Thyroid gland (tissue), 4 donors: ENCODE measurements at regions not wholly inside any gene's neighbourhood (a gene's known extent, or its start where the extent isn't known, plus 50 kb on each side); places are given as distances from the start of the nearest gene placed in this dataset.

Experiments
- DNase-seq, 2 donors: peaks; one replicate each; pipeline ENCODE4 v3.0.0-alpha.2; 2019
- H3K27ac ChIP-seq, 3 donors: fragments of 200-600 bp; sonication (generic); 1 replicate in 2 of 3; 2 replicates in 1 of 3; pipeline ENCODE4 v1.5.1; 2016 to 2019; ENCODE audit warnings: mild to moderate bottlenecking in 1 of 3, moderate library complexity in 1 of 3
- H3K27me3 ChIP-seq: fragments of 200-600 bp; sonication (generic); one replicate; pipeline ENCODE4 v1.5.1; 2019
- H3K36me3 ChIP-seq, 2 donors: fragments of 200-600 bp; sonication (generic); one replicate each; pipeline ENCODE4 v1.5.1; 2016 to 2019
- H3K4me1 ChIP-seq, 2 donors: fragments of 200-600 bp; sonication (generic); one replicate each; pipeline ENCODE4 v1.5.1; 2017 to 2019
- H3K4me3 ChIP-seq, 3 donors: fragments of 200-600 bp; sonication (generic); replicated peaks in 1 of 3; 1 replicate in 2 of 3; 2 replicates in 1 of 3; pipeline ENCODE4 v1.5.1; 2016; ENCODE audit warnings: mild to moderate bottlenecking in 1 of 3
- H3K9me3 ChIP-seq: fragments of 200-600 bp; sonication (generic); one replicate; pipeline ENCODE4 v1.5.1; 2017
- POLR2A ChIP-seq, 2 donors: fragments of 450-650 bp; IDR thresholded peaks; one replicate each; pipeline ENCODE4 v1.6.1; 2017; ENCODE audit warnings: antibody characterized with exemption in 2 of 2, mild to moderate bottlenecking in 2 of 2, moderate library complexity in 1 of 2
- WGBS, 2 donors: methylation state at CpG; one replicate each; pipeline ENCODE4 v1.1.5; 2017; 5-methylcytosine and 5-hydroxymethylcytosine counted together
- intact Hi-C: fragments of 100-400 bp; cut with DNase I; formaldehyde crosslinking; loops from one replicate; pipeline ENCODE4 v1.15.1; 2023
- TF ChIP-seq, protein P1 (sequence below), 6 experiments: fragments of 200-600 bp in 3 of 6; fragments of 450-650 bp in 3 of 6; sonication (generic) in 3 of 6; IDR thresholded peaks; one replicate each; pipeline ENCODE4 v1.5.1; 2016 to 2019; ENCODE audit warnings: antibody characterized with exemption in 6 of 6, mild to moderate bottlenecking in 2 of 6, inconsistent platforms in 1 of 6, moderate library complexity in 1 of 6

DNA sequence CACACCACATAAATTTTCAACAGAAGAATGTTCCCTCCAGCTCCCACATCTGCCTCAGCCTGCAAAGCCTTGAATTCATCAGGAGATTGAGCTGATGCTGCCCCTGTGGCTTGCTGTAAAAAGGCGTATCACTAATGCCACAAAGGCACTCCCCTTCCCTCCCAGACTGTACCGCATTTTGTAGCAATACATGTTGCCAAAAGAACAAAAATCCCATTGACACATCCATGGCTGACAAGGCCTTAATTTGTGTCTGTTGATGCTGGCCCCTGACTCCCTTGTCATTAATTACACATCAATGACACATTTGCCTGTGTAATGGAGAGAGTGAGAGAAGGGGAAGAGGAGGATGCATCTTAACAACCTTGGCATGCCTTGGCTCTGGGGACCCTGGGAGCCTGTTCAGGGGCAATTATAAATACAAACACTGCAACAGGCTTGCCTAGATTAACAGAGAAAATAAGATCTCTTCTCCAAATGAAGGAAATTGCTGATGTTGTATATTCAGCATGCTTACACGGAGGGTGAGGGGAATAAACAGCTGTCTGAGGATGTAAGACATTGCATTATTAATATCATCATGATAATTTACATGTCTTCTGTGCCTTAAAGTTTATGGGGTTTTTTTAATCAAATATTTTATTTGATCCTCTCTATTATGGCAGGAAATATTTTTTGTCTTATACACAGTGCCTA is 264.0 kb downstream of the SUCLG1 start:
- no peaks in the 10 kb centered on the region for H3K27me3 ChIP-seq
- H3K4me3 ChIP-seq = no peak overlapping the region
- no peaks in the 10 kb centered on the region for H3K36me3 ChIP-seq
- H3K4me1 ChIP-seq = no peaks in the 10 kb centered on the region
- no peak for DNase-seq
- H3K27ac ChIP-seq = no peak overlapping the region
- intact Hi-C loops = no loop called here
- TF ChIP-seq, protein P1, sequence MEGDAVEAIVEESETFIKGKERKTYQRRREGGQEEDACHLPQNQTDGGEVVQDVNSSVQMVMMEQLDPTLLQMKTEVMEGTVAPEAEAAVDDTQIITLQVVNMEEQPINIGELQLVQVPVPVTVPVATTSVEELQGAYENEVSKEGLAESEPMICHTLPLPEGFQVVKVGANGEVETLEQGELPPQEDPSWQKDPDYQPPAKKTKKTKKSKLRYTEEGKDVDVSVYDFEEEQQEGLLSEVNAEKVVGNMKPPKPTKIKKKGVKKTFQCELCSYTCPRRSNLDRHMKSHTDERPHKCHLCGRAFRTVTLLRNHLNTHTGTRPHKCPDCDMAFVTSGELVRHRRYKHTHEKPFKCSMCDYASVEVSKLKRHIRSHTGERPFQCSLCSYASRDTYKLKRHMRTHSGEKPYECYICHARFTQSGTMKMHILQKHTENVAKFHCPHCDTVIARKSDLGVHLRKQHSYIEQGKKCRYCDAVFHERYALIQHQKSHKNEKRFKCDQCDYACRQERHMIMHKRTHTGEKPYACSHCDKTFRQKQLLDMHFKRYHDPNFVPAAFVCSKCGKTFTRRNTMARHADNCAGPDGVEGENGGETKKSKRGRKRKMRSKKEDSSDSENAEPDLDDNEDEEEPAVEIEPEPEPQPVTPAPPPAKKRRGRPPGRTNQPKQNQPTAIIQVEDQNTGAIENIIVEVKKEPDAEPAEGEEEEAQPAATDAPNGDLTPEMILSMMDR (IDR thresholded peaks at IDR 0.05) = no peak
- TF ChIP-seq POLR2A (IDR thresholded peaks at IDR 0.05) = no peak
- no peaks in the 10 kb centered on the region for H3K9me3 ChIP-seq
- 54 to 66% methylated on average over 3 of the region's 3 CpGs for WGBS, 2 donors

DNA sequence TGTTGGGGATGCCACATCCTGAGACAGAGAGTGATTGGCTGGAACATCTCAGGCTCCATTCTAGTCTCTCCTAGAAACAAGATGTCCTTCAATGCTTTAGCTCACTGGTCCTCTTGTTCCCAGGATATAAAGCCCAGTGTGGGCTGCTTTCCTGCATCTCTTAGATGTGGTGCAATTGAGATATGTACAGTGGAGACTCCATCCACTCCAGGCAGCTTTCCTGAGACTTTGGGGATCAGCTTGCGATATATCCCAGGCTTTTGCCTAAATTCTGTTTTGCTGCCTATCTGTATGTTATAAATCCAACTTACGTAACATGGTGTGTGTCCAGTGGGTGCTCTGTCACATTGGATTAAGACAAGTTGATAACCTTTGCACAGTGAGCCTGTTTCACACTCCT is 264.9 kb downstream of the SUCLG1 start:
- H3K9me3 ChIP-seq = no peaks in the 10 kb centered on the region
- intact Hi-C loops = no loop called here
- no peak for TF ChIP-seq POLR2A (IDR thresholded peaks at IDR 0.05)
- TF ChIP-seq, protein P1 (IDR thresholded peaks at IDR 0.05) = no peak
- no peaks in the 10 kb centered on the region for H3K4me1 ChIP-seq
- H3K27me3 ChIP-seq = no peaks in the 10 kb centered on the region
- H3K27ac ChIP-seq = no peak overlapping the region
- WGBS, 2 donors = 93 to 97% methylated on average over 2 of the region's 2 CpGs
- DNase-seq = no peak
- no peak overlapping the region for H3K4me3 ChIP-seq
- no peaks in the 10 kb centered on the region for H3K36me3 ChIP-seq

DNA sequence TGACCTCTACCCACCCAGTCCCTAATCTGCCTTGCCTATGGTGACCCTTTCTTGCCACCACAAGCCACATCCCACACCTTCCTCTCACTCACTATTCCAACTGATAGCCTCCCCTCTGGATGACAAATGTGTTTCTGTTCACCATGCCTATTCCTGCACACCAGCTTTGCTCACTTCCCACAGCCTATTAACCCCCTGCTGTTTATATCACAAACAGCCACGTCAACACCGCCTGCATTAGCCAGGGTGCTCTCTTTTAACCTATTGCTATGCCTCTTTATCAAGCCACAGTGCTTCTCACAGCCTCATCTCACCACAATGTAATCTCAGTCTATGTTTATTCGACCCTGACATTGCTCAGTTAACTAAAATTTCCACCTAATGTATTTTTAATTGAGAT is 271.8 kb downstream of the SUCLG1 start:
- Histone ChIP-seq H3K27me3 (no peaks in the 10 kb centered on the region), H3K4me3 (no peak overlapping the region), H3K27ac (no peak overlapping the region), H3K9me3 (no peaks in the 10 kb centered on the region), H3K4me1 (no peaks in the 10 kb centered on the region), H3K36me3 (no peaks in the 10 kb centered on the region)
- WGBS, 2 donors = 53 to 59% methylated on average over 3 of the region's 3 CpGs
- TF ChIP-seq, protein P1 (IDR thresholded peaks at IDR 0.05) = no peak
- no peak for TF ChIP-seq POLR2A (IDR thresholded peaks at IDR 0.05)
- intact Hi-C loops = no loop called here
- DNase-seq = no peak

DNA sequence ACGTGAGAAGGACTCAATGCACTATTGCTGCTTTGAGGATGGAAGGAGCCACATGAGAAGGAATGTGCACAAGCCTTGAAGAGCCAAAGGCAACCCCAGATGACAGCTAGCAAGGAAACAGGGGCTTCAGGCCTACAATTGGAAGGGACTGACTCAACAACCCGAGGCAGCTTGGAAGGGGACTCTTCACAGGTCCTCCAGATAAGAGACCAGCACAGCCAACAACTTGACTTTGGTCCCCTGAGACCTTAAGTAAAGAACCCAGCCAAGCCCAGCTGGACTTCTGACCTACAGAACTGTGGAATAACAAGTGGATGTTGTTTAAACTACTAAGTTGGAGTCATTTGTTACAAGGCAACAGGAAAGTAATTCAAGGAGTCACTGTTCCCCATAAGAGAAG is 277.2 kb downstream of the SUCLG1 start:
- DNase-seq = no peak
- WGBS, 2 donors = 23 to 25% methylated on average over 2 of the region's 2 CpGs
- TF ChIP-seq POLR2A (IDR thresholded peaks at IDR 0.05) = no peak
- TF ChIP-seq, protein P1 (IDR thresholded peaks at IDR 0.05) = no peak

DNA sequence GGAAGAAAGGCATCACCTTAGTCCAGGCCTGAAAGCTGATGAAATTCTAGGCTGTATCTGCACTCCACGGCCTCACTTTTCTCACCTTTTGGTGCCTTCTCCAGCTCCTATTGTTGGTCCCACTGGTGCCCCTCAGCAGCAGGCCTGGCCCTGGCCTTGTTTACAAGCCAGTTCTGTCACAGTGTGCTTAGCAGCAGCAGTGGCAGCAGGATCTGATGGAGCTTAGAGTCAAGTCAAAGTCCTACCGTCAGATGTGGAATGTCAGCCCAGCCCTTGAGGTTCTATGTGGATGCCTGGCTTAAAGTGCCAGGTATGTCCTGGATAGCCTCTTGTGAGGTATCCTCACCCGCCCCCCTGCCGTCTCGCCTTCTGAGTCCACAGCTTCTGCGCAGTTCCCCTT is 281.3 kb downstream of the SUCLG1 start:
- Histone ChIP-seq H3K4me1 (no peaks in the 10 kb centered on the region), H3K9me3 (no peaks in the 10 kb centered on the region), H3K27ac (no peak overlapping the region), H3K27me3 (no peaks in the 10 kb centered on the region), H3K36me3 (no peaks in the 10 kb centered on the region), H3K4me3 (no peak overlapping the region)
- TF ChIP-seq, protein P1 (IDR thresholded peaks at IDR 0.05) = no peak
- TF ChIP-seq POLR2A (IDR thresholded peaks at IDR 0.05) = no peak
- WGBS, 2 donors = 74 to 75% methylated on average over 6 of the region's 6 CpGs
- intact Hi-C loops = no loop called here
- no peak for DNase-seq

More for the DNA sequence above, 277.2 kb downstream of the SUCLG1 start:
- no peak overlapping the region for H3K27ac ChIP-seq
- no peaks in the 10 kb centered on the region for H3K36me3 ChIP-seq
- intact Hi-C loops = no loop called here
- no peaks in the 10 kb centered on the region for H3K9me3 ChIP-seq
- H3K4me1 ChIP-seq = no peaks in the 10 kb centered on the region
- H3K4me3 ChIP-seq = no peak overlapping the region
- H3K27me3 ChIP-seq = no peaks in the 10 kb centered on the region
